Hematopoietic multipotent progenitor cell (in vitro differentiated cells): ENCODE measurements at regions not wholly inside any gene's neighbourhood (a gene's known extent, or its start where the extent isn't known, plus 50 kb on each side); places are given as distances from the start of the nearest gene placed in this dataset.
A peak's percentile ranks its signal among the peaks of the same experiment; 100 is the strongest.
"Not testable (repeated sequence)": the region's sequence is repeated elsewhere in the genome, so short reads cannot be mapped to it uniquely, and the experiment has no call there.

Source experiments
- DNase-seq, 3 donors: peaks; one replicate each; pipeline ENCODE4 v3.0.0-alpha.2; 2011 to 2015; ENCODE audit warnings: low read depth in 2 of 3, low spot score in 2 of 3

GRCh38 chrX:128436397-128437103 lies 384.3 kb upstream of the ACTRT1 start:
- peak in 1 of 3 donors; percentile 25 for DNase-seq

- no peak for DNase-seq
Observed at GRCh38 chrX:128425546-128425945, 373.3 kb upstream of the ACTRT1 start.

- no peak for DNase-seq
Observed at GRCh38 chrX:128408842-128409241, 356.6 kb upstream of the ACTRT1 start.

DNA sequence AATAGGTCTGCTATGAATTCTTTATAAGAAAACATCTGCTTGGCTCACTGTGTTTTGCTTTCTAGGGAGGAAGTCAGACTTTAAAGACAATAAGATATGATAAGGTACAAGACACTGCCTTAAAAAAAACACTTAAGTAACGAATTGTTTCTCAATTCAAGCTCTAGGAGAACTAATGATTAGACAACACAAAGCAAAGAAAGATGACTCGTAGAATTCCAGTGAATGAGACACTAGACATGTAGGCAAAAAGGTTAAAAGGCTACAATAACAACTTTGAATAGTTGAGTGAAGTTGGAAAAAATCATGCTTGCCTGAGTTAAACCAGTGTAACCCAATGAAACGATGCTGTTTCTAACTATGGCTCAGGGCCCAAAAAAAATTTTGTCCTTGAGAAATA lies 344.4 kb upstream of the ACTRT1 start:
- no peak for DNase-seq

DNA sequence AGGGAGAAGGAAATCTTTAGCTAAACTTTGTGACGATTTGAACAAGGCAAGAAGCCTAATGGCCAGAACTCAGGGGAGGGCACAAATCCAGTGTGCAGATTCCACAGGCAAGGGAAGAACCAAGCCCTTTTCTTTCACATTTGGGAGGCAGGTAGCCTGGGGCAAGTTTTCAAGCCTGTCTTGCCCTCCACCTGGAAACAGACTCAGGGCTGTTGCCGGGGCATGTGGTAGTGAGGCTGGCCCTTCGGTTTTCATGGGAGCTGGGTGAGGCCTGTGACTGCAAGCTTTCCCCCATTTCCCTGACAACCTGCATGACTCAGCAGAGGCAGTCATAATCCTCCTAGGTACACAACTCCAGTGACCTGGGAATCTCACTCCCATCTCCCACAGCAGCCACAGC lies 331.6 kb upstream of the ACTRT1 start:
- not testable (repeated sequence) for DNase-seq

DNA sequence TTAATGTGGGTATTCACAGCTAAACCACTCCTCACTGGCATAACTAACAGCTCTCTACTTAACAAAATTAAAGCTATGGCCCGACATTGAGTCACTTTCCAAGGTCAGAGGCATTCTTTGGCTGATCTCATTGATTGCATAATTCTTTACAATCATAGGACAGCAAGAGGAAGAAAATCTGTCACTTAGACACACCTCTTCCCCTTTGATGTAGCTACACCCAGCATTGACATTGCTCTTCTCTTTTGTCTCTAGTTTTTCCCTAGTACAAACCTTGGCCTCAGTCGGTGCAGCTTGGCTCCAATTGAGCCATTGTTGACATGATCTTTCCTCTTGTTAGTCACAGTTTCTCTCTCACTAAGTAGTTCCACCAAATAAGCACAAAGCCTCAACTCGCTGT lies 313.3 kb upstream of the ACTRT1 start:
- no peak for DNase-seq

- no peak for DNase-seq
Observed at GRCh38 chrX:128335671-128336070, 283.5 kb upstream of the ACTRT1 start.

DNA sequence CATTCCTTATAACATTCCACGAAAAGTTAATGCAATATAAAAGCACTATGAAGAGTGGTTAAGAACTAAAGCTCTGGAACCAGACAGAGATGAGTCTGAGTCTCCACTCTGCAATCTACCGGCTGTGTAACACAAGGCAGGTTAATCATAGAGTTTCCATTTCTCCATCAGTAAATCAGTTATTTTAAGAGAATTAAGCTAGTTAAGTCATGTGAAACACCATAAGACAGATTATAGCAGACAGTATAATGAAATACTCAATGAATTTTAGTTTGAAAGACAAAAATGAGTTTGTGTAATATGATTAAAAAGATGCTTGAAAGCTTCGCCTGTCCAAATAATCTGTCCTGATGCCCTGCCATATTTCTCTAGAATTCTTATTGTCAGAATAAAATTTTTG lies 282.6 kb upstream of the ACTRT1 start:
- DNase-seq, result no peak

DNA sequence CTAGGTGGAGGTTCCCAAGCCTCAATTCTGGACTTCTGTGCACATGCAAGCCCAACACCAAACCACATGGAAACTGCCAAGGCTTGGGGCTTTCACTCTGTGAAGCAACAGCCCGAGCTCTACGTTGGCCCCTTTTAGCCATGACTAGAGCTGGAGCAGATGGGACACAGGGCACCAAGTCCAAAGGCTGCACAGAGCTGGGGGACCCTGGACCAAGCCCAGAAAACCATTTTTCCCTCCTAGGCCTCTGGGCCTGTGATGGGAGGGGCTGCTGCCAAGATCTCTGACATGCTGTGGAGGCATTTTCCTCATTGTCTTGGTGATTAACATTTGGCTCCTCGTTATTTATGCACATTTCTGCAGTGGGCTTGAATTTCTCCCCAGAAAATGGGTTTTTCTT lies 258.7 kb upstream of the ACTRT1 start:
- no peak for DNase-seq

- no peak for DNase-seq
Observed at GRCh38 chrX:128309311-128309710, 257.1 kb upstream of the ACTRT1 start.

DNA sequence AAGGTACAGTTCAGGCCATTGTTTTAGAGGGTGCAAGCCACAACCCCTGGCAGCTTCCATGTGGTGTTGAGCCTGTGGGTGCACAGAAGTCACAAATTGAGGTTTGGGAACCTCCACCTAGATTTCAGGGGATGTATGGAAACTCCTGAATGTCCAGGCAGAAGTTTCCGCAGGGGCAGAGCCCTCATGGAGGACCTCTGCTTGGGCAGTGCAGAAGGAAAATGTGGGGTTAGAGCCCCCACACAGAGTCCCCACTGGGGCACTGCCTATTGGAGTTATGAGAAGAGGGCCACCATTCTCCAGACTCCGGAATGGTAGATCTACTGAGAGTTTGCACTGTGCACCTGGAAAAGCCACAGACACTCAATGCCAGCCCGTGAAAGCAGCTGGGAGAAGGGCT lies 242.0 kb upstream of the ACTRT1 start:
- no peak for DNase-seq

DNA sequence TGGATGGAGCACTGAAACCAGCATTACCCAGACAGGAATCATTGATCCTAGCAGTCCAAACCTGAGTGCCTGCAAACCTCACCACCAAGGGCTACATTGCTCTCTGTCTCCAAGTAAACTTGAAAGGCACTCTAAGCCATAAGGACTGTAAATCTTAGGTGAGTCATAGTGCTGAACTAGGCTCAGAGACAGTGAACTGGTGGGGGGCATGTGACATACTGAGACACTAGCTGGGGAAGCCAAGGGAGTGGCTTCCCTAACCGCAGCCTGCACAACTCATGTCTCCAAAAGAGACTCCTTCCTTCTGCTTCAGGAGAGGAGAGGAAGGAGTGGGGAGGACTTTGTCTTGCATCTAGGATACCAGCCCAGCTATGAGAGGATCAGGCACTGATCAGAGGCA lies 235.5 kb upstream of the ACTRT1 start:
- DNase-seq, result no peak

DNA sequence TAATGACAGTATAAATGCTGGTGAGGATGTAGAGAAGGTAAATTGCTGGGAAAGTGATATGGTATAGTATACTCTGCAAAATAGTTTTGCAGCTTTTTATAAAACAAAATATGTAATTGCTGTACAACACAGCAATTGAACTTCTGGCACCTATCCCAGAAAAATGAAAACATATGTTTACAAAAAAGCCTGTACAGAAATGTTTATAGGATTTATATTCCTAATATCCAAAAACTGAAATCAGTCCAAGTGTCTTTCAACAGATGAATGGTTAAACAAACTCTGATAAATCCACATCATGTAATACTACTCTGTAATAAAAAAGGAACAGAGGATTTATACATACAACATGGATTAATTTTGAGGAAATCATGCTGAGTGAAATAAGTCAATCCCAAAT lies 198.4 kb upstream of the ACTRT1 start:
- DNase-seq, result no peak

DNA sequence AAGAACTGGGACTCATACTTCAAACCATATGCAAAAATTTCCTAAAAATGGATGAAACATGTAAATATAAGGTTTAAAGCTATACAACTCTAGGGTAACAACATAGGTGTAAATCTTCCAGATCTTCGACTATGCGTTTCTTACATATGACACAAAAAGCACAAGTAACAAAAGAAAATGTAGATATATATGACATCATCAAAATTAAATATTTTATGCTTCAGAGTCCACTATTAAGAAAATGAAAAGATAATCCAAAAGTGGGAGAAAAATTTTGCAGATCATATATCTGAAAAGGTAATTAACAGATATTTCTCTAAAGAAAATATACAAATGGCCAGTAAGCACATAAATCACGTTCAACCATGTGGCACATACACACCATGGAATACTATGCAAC lies 164.2 kb upstream of the ACTRT1 start:
- no peak for DNase-seq

GRCh38 chrX:128165884-128166408 lies 113.7 kb upstream of the ACTRT1 start:
- DNase-seq, result no peak

DNA sequence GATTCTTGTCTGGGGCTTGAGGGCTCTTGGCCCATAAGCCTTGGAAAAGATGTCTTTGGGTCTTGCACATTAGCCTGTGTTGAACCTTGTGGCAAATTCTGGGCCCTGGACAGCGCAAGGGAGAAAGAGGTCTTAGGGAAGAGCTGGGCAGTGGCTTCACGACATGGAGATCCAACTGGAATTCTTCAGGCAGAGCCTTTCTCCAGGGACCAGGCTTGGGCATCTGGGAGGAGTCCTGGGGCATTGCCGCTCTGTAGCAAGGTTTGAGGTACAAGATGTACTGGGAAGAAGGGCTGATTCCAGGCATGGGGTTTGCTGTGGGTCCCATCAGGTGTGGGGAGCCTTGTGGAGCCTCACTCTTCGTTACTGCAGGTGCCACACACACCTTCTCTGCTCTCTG lies 104.0 kb upstream of the ACTRT1 start:
- no peak for DNase-seq

GRCh38 chrX:128142745-128143144 lies 90.5 kb upstream of the ACTRT1 start:
- no peak for DNase-seq

DNA sequence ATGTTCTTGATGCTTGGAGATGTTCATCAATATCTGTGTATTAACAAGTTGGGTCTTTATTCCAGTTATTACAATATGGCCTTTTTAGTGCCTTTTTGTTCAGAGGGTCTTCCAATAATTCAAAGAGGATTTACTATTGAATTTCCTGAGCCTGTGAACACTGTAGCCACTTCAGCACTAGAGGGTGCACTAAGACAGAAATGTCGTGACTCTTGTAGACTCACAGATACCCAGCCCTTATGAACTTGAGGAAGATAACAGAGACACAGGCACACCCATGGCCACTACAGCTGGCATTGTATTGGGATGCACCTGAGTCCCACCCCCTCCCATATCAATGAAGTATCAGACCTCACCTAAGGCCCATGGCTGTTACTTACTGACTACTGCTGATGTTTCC lies 54.4 kb upstream of the ACTRT1 start:
- DNase-seq, result peak in 2 of 3 donors; percentile 1 to 28

GRCh38 chrX:128105659-128106058 lies 53.5 kb upstream of the ACTRT1 start:
- DNase-seq, result no peak
